Mesenchymal stem cell (in vitro differentiated cells and primary cell): ENCODE measurements at regions not wholly inside any gene's neighbourhood (a gene's known extent, or its start where the extent isn't known, plus 50 kb on each side); places are given as distances from the start of the nearest gene placed in this dataset.

Experiments used
- DNase-seq: peaks from one replicate; pipeline ENCODE4 v3.0.0-alpha.2; 2013
- H2AFZ ChIP-seq: one replicate; pipeline ENCODE4 v1.6.1; 2013; ENCODE audit warnings: low read depth, mild to moderate bottlenecking, control low read depth, inconsistent platforms, low read length, moderate library complexity
- H2AK5ac ChIP-seq: 2 replicates; pipeline ENCODE4 v1.6.1; 2013; ENCODE audit warnings: low read length, moderate library complexity, mild to moderate bottlenecking, inconsistent platforms; ENCODE audit not compliant: severe bottlenecking
- H2BK120ac ChIP-seq: one replicate; pipeline ENCODE4 v1.6.1; 2013; ENCODE audit warnings: low read depth, mild to moderate bottlenecking, inconsistent platforms, low read length, moderate library complexity
- H2BK12ac ChIP-seq, 2 experiments: one replicate each; pipeline ENCODE4 v1.6.1; 2013; ENCODE audit warnings: inconsistent platforms in 2 of 2, low read length in 2 of 2, mild to moderate bottlenecking in 2 of 2, moderate library complexity in 2 of 2, control low read depth in 1 of 2
- H2BK15ac ChIP-seq: one replicate; pipeline ENCODE4 v1.6.1; 2013; ENCODE audit warnings: mild to moderate bottlenecking, low read depth, inconsistent platforms; ENCODE audit not compliant: poor library complexity, severe bottlenecking
- H2BK5ac ChIP-seq: 2 replicates; pipeline ENCODE4 v1.6.1; 2013; ENCODE audit warnings: low read depth, mild to moderate bottlenecking, low read length, control low read depth, inconsistent platforms; ENCODE audit not compliant: poor library complexity, severe bottlenecking
- H3K14ac ChIP-seq, 2 experiments: one replicate each; pipeline ENCODE4 v1.6.1; 2013; ENCODE audit warnings: inconsistent platforms in 2 of 2, low read length in 2 of 2, control low read depth in 1 of 2, mild to moderate bottlenecking in 1 of 2, moderate library complexity in 1 of 2
- H3K18ac ChIP-seq, 2 experiments: one replicate each; pipeline ENCODE4 v1.6.1; 2013; ENCODE audit warnings: inconsistent platforms in 2 of 2, low read length in 2 of 2, control low read depth in 1 of 2, low read depth in 1 of 2, mild to moderate bottlenecking in 1 of 2
- H3K23ac ChIP-seq, 2 experiments: one replicate each; pipeline ENCODE4 v1.6.1; 2013; ENCODE audit warnings: inconsistent platforms in 2 of 2, low read length in 2 of 2, mild to moderate bottlenecking in 2 of 2, moderate library complexity in 2 of 2, control low read depth in 1 of 2
- H3K27ac ChIP-seq: 2 replicates; pipeline ENCODE4 v1.5.1; 2013; ENCODE audit warnings: mild to moderate bottlenecking, moderate library complexity, low read length, control low read depth, inconsistent platforms; ENCODE audit not compliant: poor library complexity, severe bottlenecking
- H3K27me3 ChIP-seq, 2 experiments: 2 replicates each; pipeline versions ENCODE4 v1.6.1 to v1.7.0; 2013; ENCODE audit warnings: low read length in 2 of 2, mild to moderate bottlenecking in 2 of 2, moderate library complexity in 2 of 2, control low read depth in 1 of 2, inconsistent platforms in 1 of 2; ENCODE audit not compliant: control insufficient read depth in 1 of 2, insufficient read depth in 1 of 2
- H3K36me3 ChIP-seq, 2 experiments: 2 replicates each; pipeline versions ENCODE4 v1.6.1 to v1.7.0; 2013; ENCODE audit warnings: low read length in 2 of 2, control low read depth in 1 of 2, inconsistent platforms in 1 of 2, low read depth in 1 of 2, mild to moderate bottlenecking in 1 of 2; ENCODE audit not compliant: insufficient read depth in 2 of 2, control insufficient read depth in 1 of 2
- H3K4ac ChIP-seq, 2 experiments: one replicate each; pipeline ENCODE4 v1.6.1; 2013; ENCODE audit warnings: inconsistent platforms in 2 of 2, low read length in 2 of 2, mild to moderate bottlenecking in 2 of 2, moderate library complexity in 2 of 2, control low read depth in 1 of 2, low read depth in 1 of 2
- H3K4me1 ChIP-seq: 2 replicates; pipeline ENCODE4 v1.6.1; 2013; ENCODE audit warnings: low read depth, low read length, control low read depth; ENCODE audit not compliant: control insufficient read depth, insufficient read depth
- H3K4me2 ChIP-seq: 2 replicates; pipeline ENCODE4 v1.6.1; 2013; ENCODE audit warnings: low read length, mild to moderate bottlenecking, inconsistent platforms; ENCODE audit not compliant: poor library complexity, severe bottlenecking
- H3K4me3 ChIP-seq, 2 experiments: 2 replicates each; pipeline versions ENCODE4 v1.5.1 to v1.7.0; 2013; ENCODE audit warnings: low read length in 2 of 2, mild to moderate bottlenecking in 2 of 2, control low read depth in 1 of 2, low read depth in 1 of 2; ENCODE audit not compliant: insufficient read depth in 1 of 2
- H3K79me1 ChIP-seq: replicated peaks from 2 replicates; pipeline ENCODE4 v1.6.1; 2013; ENCODE audit warnings: mild to moderate bottlenecking, control low read depth, low read length, inconsistent platforms; ENCODE audit not compliant: poor library complexity, severe bottlenecking
- H3K9ac ChIP-seq: 2 replicates; pipeline ENCODE4 v1.7.0; 2013; ENCODE audit warnings: mild to moderate bottlenecking, low read length, moderate library complexity
- H3K9me3 ChIP-seq: 2 replicates; pipeline ENCODE4 v1.7.0; 2013; ENCODE audit warnings: mild to moderate bottlenecking, low read length; ENCODE audit not compliant: control insufficient read depth
- H4K8ac ChIP-seq: one replicate; pipeline ENCODE4 v1.6.1; 2013; ENCODE audit warnings: inconsistent platforms, mild to moderate bottlenecking, low read length, moderate library complexity
- H4K91ac ChIP-seq: one replicate; pipeline ENCODE4 v1.6.1; 2013; ENCODE audit warnings: mild to moderate bottlenecking, low read length, inconsistent platforms
- WGBS: methylation state at CpG from one replicate; pipeline ENCODE4 v1.1.7; 2013; ENCODE audit warnings: mixed read lengths; 5-methylcytosine and 5-hydroxymethylcytosine counted together

DNA sequence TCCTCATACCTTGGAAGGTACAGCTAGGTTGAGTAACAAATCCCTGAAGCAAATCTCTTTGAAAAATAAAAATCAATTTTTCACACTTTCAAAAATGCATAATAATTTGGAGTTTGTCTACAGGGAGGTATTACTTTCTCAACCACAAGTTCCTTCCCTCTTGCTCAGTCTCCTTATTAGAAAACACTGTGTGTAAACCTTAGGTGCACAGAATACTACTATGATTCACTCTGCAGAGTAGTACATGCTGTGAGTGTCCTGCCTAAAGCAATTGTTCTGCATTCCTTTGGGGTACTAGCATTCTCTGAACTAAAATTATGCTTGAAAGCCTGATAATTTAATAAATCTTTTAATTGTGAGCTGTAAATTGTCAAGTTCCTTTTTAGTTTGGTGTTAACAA is 115.9 kb upstream of the EPHA3 start:
- Histone ChIP-seq H2AFZ (no peak overlapping the region), H3K9ac (no peak overlapping the region), H4K91ac (no peak overlapping the region), H4K8ac (no peak overlapping the region), H3K27me3 (peaks cover 0 to 20% of the 10 kb centered on the region in 2 experiments), H3K79me1 (no peaks in the 10 kb centered on the region), H2AK5ac (no peak overlapping the region), H2BK5ac (no peak overlapping the region), H3K4me1 (no peaks in the 10 kb centered on the region), H3K14ac (no peak overlapping the region), H3K27ac (no peak overlapping the region), H3K23ac (no peak overlapping the region), H2BK12ac (no peak overlapping the region), H3K4me3 (no peak overlapping the region), H2BK120ac (no peak overlapping the region), H3K9me3 (no peaks in the 10 kb centered on the region), H3K36me3 (no peaks in the 10 kb centered on the region), H2BK15ac (no peak overlapping the region), H3K4me2 (no peak overlapping the region), H3K18ac (no peak overlapping the region), H3K4ac (no peak overlapping the region)
- no peak for DNase-seq

DNA sequence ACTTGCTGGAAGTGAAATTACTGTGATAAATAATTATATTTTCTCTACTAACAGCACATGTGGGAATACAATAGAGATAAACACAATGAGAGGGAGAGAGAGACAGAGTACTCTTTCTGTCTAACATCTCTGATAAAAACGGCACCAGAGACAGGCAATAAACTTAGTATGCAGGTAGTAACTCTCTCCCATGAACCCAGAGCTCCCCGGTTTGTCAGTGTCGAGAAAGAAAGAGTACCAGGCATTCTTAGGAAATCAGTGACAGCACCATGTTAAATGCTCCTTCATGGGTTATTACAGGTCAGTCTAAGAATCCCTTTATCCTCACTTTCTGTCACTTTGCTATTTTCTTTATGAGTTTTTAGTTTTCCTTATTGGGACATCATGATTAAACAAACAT is 110.7 kb upstream of the EPHA3 start:
- Histone ChIP-seq H2BK120ac (no peak overlapping the region), H3K4me2 (no peak overlapping the region), H3K18ac (no peak overlapping the region), H3K27me3 (no peaks in the 10 kb centered on the region), H2AK5ac (no peak overlapping the region), H2AFZ (no peak overlapping the region), H2BK12ac (no peak overlapping the region), H3K36me3 (no peaks in the 10 kb centered on the region), H3K9ac (no peak overlapping the region), H3K4me1 (no peaks in the 10 kb centered on the region), H3K14ac (no peak overlapping the region), H3K4me3 (no peak overlapping the region), H3K4ac (no peak overlapping the region), H4K91ac (no peak overlapping the region), H2BK5ac (no peak overlapping the region), H3K27ac (no peak overlapping the region), H3K79me1 (no peaks in the 10 kb centered on the region), H3K23ac (no peak overlapping the region), H3K9me3 (peaks cover 5% of the 10 kb centered on the region), H2BK15ac (no peak overlapping the region), H4K8ac (no peak overlapping the region)
- no peak for DNase-seq
- 57% methylated on average over 3 of the region's 3 CpGs for WGBS

- 84% methylated on average over 1 of the region's 3 CpGs for WGBS
Observed at GRCh38 chr3:88997260-88997659, 110.2 kb upstream of the EPHA3 start.

DNA sequence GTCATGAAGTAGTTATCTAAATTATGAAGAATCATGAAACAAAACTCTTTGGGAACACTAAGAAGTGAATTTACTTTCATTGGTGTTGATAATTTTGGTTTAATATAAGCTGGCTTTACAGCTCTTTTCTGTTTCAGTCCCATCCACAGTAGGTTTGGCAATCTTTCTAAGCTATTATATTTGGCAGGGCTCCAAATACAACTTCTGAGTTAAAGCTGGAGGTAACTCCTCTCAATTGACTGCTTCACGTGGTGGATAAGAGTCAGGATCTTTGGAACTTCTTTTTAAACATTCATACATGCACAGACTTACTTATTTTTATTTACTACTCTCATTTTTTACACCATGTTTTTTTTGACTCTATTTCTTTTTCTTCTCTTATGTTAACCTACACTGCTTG is 106.5 kb upstream of the EPHA3 start:
- no peak overlapping the region for H3K27ac ChIP-seq
- H2BK5ac ChIP-seq: no peak overlapping the region
- no peak overlapping the region for H3K14ac ChIP-seq
- no peaks in the 10 kb centered on the region for H3K4me1 ChIP-seq
- H4K8ac ChIP-seq: no peak overlapping the region
- no peak overlapping the region for H3K9ac ChIP-seq
- H3K79me1 ChIP-seq: no peaks in the 10 kb centered on the region
- H2AK5ac ChIP-seq: no peak overlapping the region
- no peak overlapping the region for H3K4me2 ChIP-seq
- H3K23ac ChIP-seq: no peak overlapping the region
- H2BK15ac ChIP-seq: no peak overlapping the region
- H3K18ac ChIP-seq: no peak overlapping the region
- no peak overlapping the region for H2BK120ac ChIP-seq
- H3K36me3 ChIP-seq: no peaks in the 10 kb centered on the region
- 83% methylated on average over 1 of the region's 1 CpG for WGBS
- no peak overlapping the region for H4K91ac ChIP-seq
- H2BK12ac ChIP-seq: no peak overlapping the region
- no peak overlapping the region for H3K4me3 ChIP-seq
- no peaks in the 10 kb centered on the region for H3K27me3 ChIP-seq
- no peak overlapping the region for H3K4ac ChIP-seq
- no peak overlapping the region for H2AFZ ChIP-seq
- peak; percentile 7 for DNase-seq
- H3K9me3 ChIP-seq: peaks cover 5% of the 10 kb centered on the region

More at GRCh38 chr3:88997260-88997659, 110.2 kb upstream of the EPHA3 start:
- Histone ChIP-seq H3K4me2 (no peak overlapping the region), H3K23ac (no peak overlapping the region), H2BK15ac (no peak overlapping the region), H3K27ac (no peak overlapping the region), H3K36me3 (no peaks in the 10 kb centered on the region), H3K4me1 (no peaks in the 10 kb centered on the region), H2BK5ac (no peak overlapping the region), H3K4ac (no peak overlapping the region), H3K9me3 (peaks cover 5% of the 10 kb centered on the region), H3K18ac (no peak overlapping the region), H2AK5ac (no peak overlapping the region), H3K9ac (no peak overlapping the region), H3K79me1 (no peaks in the 10 kb centered on the region), H3K14ac (no peak overlapping the region), H3K4me3 (no peak overlapping the region), H4K91ac (no peak overlapping the region), H4K8ac (no peak overlapping the region), H3K27me3 (no peaks in the 10 kb centered on the region), H2BK12ac (no peak overlapping the region), H2BK120ac (no peak overlapping the region), H2AFZ (no peak overlapping the region)
- no peak for DNase-seq
